NCI-H1436 (cell line): ENCODE measurements at regions not wholly inside any gene's neighbourhood (a gene's known extent, or its start where the extent isn't known, plus 50 kb on each side); places are given as distances from the start of the nearest gene placed in this dataset.

Source experiments
- DNase-seq: peaks from one replicate; lab custom pipeline; 2025; lab: John Stamatoyannopoulos, UW

DNA sequence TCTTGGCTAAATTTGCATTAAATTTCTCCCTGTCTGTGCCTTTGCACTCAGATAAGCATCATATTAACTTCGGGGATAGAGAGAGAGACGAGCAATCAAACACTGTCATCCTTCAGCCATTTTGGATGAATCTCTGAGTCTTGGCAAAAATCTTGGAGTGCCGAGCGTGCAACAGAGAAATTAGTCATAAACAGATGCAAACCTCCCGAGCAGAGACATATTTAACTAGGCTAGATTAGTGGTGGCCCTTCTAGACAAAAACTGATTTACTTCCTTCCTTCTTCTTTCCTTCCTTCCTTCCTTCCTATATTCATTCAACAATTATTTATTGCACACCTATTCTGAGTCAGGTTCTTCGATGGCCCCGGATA is 114.4 kb upstream of the BLID start:
- no peak for DNase-seq

GRCh38 chr11:122229481-122230384 is 113.7 kb upstream of the BLID start:
- peak; percentile 20 for DNase-seq

DNA sequence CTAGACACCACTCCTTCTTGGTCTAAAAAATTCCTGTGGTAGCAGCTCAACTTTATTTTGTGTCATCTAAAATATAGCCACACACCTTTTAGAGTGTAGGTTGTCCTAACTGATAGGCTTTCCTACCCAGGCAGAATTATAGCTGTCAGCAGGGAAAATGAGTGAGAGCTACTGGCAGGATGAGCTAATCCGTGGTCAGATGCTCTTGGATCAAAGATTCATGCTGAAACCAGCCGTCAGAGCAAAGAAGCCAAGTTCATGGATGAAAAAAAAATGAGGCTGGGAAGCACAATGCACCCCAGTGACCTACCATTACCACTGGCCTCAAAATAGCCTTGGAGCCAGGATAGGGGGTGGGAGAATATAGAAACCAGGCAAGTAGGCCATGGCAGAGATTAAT is 113.1 kb upstream of the BLID start:
- no peak for DNase-seq

GRCh38 chr11:122226810-122227379 is 110.9 kb upstream of the BLID start:
- no peak for DNase-seq

GRCh38 chr11:122224867-122225266 is 108.9 kb upstream of the BLID start:
- no peak for DNase-seq

DNA sequence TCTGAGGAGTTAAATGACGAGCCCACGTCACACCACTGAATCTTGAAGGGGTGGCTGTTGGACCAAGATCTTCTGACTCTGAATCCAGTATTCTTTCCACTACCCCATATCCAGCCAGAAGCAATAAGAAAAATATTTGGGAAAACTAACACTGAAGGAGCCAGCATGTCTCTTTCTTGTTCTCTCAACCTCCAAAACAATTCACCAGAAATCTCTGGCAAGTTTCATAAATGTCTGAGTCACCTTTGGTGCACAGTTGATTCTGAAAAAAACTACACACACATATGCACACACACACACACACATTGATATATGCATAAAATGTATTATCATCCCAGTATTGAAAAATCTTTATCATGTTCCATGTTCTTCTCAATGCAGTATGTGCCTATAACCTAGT is 104.3 kb upstream of the BLID start:
- no peak for DNase-seq

- DNase-seq: no peak
Measured at GRCh38 chr11:122219791-122220190, 103.8 kb upstream of the BLID start.

DNA sequence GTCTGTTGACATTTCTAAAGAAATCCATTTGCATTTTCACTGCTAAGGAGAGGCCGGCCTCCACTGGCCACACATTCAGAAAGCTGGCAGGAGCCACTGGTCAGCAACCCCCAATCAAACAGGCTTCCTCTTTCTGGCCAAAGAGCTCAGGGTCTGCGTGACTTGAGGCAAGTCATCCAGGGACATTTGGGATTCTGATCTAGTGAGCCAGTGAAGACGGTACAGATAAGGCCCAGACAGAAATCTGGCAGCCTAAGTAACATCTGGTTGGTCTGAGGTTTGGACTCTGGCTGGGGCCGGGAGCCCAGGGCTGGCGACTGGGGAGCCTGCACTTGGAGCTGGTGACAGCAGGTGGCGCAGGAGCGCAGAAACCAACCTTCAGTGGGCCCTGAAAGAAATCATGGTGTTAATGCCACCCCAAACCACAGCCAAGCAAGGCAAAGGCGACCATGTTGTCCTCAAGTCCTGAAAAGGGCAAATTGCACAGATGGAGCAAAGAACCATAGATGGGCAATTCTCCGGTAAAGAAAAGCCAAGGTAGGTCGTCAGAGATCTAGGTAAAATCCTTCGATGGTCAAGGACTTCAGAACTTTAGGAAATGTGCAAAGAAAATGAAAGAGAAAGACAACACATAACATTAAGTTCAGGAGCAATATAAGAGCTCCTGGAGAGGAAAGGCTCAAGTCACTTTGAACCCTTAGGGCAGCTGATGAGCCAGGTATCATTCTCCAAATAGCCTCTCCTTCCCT is 99.4 kb upstream of the BLID start:
- DNase-seq: peak; percentile 2

- DNase-seq: no peak
Measured at GRCh38 chr11:122214567-122214966, 98.6 kb upstream of the BLID start.

DNA sequence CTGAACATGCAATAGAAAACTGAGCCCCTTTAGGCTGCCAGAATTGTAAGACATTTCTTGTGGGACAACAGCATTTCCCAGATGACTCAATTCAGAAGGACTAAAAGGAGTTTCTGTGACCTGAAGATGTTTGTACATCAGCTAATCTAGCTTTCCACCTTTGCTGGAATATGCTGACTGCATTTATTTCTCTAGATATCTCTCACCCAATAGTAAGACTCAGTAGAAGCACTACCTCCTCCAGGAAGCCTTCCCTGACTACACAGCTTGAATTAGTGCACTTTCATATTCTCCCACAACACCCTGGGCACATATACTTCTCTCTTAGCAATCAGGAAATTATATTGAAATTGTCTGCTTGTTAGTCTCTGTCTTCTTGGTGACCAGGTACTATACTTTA is 98.1 kb upstream of the BLID start:
- no peak for DNase-seq

DNA sequence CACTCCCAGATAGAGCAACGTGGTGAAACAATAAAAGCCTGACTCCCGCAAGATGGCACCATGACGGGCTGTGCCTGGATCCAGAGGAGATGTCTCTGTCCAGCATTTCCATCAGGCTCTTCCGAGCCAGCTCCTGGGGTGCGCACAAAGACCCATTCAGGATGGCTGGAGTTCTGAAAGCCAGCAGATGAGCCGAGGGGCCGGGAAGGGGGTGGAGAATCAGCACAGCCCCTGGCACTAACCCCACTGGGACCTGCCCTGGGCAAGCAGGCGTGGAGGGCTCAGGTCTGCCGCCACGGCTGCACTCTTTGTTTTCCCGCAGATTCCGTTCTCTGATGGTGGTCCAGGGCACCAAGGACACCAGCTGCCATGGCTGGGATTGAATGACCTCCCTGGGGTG is 97.2 kb upstream of the BLID start:
- DNase-seq: no peak

GRCh38 chr11:122210367-122210997 is 94.5 kb upstream of the BLID start:
- no peak for DNase-seq

DNA sequence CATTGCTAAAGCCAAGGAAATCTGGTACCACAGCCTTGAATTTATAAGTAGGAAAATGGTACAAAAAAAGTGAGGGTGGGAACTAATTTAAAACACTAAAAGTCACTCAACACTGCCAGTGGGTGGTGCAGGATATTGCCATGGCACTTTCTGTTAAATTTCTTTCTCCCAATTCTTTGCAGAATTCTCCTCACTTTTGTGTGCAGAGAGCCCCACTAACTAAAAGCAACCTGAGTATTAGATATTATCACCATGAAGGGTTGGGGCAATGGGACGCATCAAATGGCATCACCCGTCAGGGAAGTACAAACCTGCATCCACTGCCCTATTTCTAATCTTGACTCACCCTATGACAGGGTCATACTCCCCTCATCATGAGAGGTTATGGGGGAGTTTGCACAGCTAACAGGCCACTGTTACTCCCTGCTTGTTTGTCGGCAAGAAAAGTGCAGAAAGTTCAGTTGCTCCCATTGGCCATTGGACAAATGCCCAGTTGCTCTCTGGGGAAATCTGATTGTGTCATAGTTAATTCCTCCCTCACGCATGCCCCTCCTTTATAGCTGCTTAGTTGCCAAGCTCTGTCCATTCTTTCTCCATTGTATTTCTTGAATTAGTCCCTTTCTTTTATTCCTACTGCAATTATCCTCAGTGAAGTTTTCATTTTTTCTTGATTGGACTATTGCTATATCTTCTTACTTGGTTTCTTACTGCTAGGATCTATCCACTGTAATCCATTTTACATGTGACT is 93.8 kb upstream of the BLID start:
- no peak for DNase-seq

GRCh38 chr11:122207921-122208764 is 92.1 kb upstream of the BLID start:
- no peak for DNase-seq

- DNase-seq: no peak
Measured at GRCh38 chr11:122207505-122207904, 91.5 kb upstream of the BLID start.

GRCh38 chr11:122205036-122205435 is 89.0 kb upstream of the BLID start:
- DNase-seq: no peak

- DNase-seq: no peak
Measured at GRCh38 chr11:122204206-122204605, 88.2 kb upstream of the BLID start.

GRCh38 chr11:122202951-122203456 is 87.0 kb upstream of the BLID start:
- DNase-seq: no peak

GRCh38 chr11:122202161-122202950 is 86.3 kb upstream of the BLID start:
- DNase-seq: no peak

GRCh38 chr11:122201106-122201505 is 85.1 kb upstream of the BLID start:
- DNase-seq: no peak
